SU-DHL-6 (cell line): ENCODE measurements at regions not wholly inside any gene's neighbourhood (a gene's known extent, or its start where the extent isn't known, plus 50 kb on each side); places are given as distances from the start of the nearest gene placed in this dataset.

Source experiments
- H2AFZ ChIP-seq: fragments of 200-600 bp; sonication (generic); 2 replicates; pipeline ENCODE4 v1.6.1; 2014; ENCODE audit warnings: low read depth, mild to moderate bottlenecking, moderate library complexity, mixed read lengths, antibody characterized with exemption, low read length; ENCODE audit not compliant: severe bottlenecking
- H3F3A ChIP-seq: fragments of 200-600 bp; shearing (Covaris generic); 2 replicates; pipeline ENCODE4 v1.6.0; 2016; ENCODE audit warnings: antibody characterized with exemption, mild to moderate bottlenecking; ENCODE audit not compliant: insufficient read depth
- H3K27ac ChIP-seq: fragments of 200-600 bp; sonication (generic); 2 replicates; pipeline ENCODE4 v1.5.1; 2016; ENCODE audit warnings: low read depth, mild to moderate bottlenecking, low read length, moderate library complexity, mixed read lengths
- H3K27me3 ChIP-seq: fragments of 200-600 bp; sonication (generic), shearing (Covaris generic); 2 replicates; pipeline ENCODE4 v1.6.0; 2014; ENCODE audit warnings: mild to moderate bottlenecking, low read length
- H3K36me3 ChIP-seq: fragments of 200-600 bp; sonication (generic); 2 replicates; pipeline ENCODE4 v1.6.1; 2014; ENCODE audit warnings: mild to moderate bottlenecking, low read length, mixed read lengths
- H3K4me2 ChIP-seq: fragments of 300-600, 200-600 bp; shearing (Covaris generic), sonication (generic); 2 replicates; pipeline ENCODE4 v1.6.0; 2014; ENCODE audit warnings: low read length, low read depth, mild to moderate bottlenecking; ENCODE audit not compliant: poor library complexity, severe bottlenecking
- H3K4me3 ChIP-seq: fragments of 200-600 bp; sonication (generic); 2 replicates; pipeline ENCODE4 v1.5.1; 2014; ENCODE audit warnings: antibody characterized with exemption, low read length, mild to moderate bottlenecking, mixed read lengths; ENCODE audit not compliant: insufficient read depth, poor library complexity, severe bottlenecking
- H3K79me2 ChIP-seq: fragments of 200-600 bp; sonication (generic); 2 replicates; pipeline ENCODE4 v1.6.1; 2014; ENCODE audit warnings: mild to moderate bottlenecking, low read length, moderate library complexity; ENCODE audit not compliant: insufficient read depth
- H3K9ac ChIP-seq: fragments of 200-600 bp; sonication (generic); 2 replicates; pipeline ENCODE4 v1.7.0; 2014; ENCODE audit warnings: mild to moderate bottlenecking, low read length
- H3K9me2 ChIP-seq: fragments of 200-600 bp; sonication (generic); replicated peaks from 2 replicates; pipeline ENCODE4 v1.6.1; 2014; ENCODE audit warnings: low read length; ENCODE audit not compliant: insufficient read depth
- H3K9me3 ChIP-seq: fragments of 200-600 bp; sonication (generic); 2 replicates; pipeline ENCODE4 v1.6.1; 2014; ENCODE audit warnings: low read length, mixed read lengths; ENCODE audit not compliant: insufficient read depth
- H4K20me1 ChIP-seq: fragments of 200-600 bp; sonication (generic); 2 replicates; pipeline ENCODE4 v1.6.1; 2014; ENCODE audit warnings: low read depth, mild to moderate bottlenecking, antibody characterized with exemption, low read length, moderate library complexity, mixed read lengths
- EZH2phosphoT487 ChIP-seq: fragments of 200-600 bp; sonication (generic), shearing (Covaris generic); conservative IDR thresholded peaks from 2 replicates; pipeline ENCODE4 v1.6.1; 2018; ENCODE audit warnings: mild to moderate bottlenecking, antibody characterized with exemption, low read length, moderate library complexity, mixed read lengths
- TF ChIP-seq, protein P1 (sequence below): fragments of 200-600 bp; sonication (generic); IDR thresholded peaks from one replicate; pipeline ENCODE4 v1.5.1; 2017; ENCODE audit warnings: antibody characterized with exemption, mild to moderate bottlenecking, low read length, moderate library complexity; ENCODE audit not compliant: insufficient read depth, poor library complexity, severe bottlenecking

DNA sequence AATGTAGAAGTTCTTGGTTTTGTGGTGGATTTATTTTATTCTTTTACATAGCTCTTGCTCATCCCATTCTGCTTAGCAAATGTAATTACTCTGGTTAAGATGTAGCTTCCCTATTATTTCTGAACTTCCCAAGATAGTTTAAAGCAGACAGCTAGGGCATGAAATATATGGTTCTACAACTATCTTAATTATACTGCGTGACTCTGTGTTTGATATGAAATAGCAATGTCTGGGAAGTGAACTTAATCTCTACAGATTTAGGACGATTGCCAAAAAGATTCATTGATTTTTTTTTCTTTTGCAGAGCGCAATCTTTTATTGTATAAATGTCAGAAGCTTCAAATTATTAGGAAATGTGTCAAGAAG, 529.3 kb upstream of the ZNF608 start:
- H3K4me3 ChIP-seq = no peak overlapping the region
- no peaks in the 10 kb centered on the region for H3F3A ChIP-seq
- no peak overlapping the region for H3K4me2 ChIP-seq
- no peaks in the 10 kb centered on the region for H3K36me3 ChIP-seq
- no peak overlapping the region for H2AFZ ChIP-seq
- no peaks in the 10 kb centered on the region for H3K79me2 ChIP-seq
- no peaks in the 10 kb centered on the region for H3K9me2 ChIP-seq
- H4K20me1 ChIP-seq = no peaks in the 10 kb centered on the region
- H3K9ac ChIP-seq = no peak overlapping the region
- no peaks in the 10 kb centered on the region for H3K27me3 ChIP-seq
- H3K9me3 ChIP-seq = no peaks in the 10 kb centered on the region
- TF ChIP-seq, protein P1, sequence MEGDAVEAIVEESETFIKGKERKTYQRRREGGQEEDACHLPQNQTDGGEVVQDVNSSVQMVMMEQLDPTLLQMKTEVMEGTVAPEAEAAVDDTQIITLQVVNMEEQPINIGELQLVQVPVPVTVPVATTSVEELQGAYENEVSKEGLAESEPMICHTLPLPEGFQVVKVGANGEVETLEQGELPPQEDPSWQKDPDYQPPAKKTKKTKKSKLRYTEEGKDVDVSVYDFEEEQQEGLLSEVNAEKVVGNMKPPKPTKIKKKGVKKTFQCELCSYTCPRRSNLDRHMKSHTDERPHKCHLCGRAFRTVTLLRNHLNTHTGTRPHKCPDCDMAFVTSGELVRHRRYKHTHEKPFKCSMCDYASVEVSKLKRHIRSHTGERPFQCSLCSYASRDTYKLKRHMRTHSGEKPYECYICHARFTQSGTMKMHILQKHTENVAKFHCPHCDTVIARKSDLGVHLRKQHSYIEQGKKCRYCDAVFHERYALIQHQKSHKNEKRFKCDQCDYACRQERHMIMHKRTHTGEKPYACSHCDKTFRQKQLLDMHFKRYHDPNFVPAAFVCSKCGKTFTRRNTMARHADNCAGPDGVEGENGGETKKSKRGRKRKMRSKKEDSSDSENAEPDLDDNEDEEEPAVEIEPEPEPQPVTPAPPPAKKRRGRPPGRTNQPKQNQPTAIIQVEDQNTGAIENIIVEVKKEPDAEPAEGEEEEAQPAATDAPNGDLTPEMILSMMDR = no peak
- TF ChIP-seq EZH2phosphoT487 = no peak
- H3K27ac ChIP-seq = no peak overlapping the region

DNA sequence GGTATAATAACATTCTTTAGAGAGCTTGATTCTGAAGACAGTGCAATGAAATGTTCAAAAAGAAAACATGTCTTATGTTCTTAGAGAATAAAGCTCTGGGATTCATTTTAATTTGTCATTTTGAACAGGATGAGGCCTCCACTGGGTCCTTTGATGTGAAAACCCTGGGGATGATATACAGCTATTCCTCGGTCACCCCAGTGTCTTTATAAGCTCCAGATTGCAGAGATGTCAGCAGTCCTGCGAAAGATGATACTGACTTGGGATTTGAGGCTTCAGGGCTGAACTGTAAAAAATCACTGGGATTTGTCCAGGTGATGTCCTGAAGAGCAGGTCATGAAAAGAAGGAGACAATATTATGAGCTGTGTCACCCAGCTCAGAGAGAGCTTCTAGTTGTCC, 529.7 kb upstream of the ZNF608 start:
- TF ChIP-seq EZH2phosphoT487 = no peak
- TF ChIP-seq, protein P1 = no peak
- Histone ChIP-seq H3K4me2 (no peak overlapping the region), H2AFZ (no peak overlapping the region), H3K27me3 (no peaks in the 10 kb centered on the region), H3F3A (no peaks in the 10 kb centered on the region), H3K9me3 (no peaks in the 10 kb centered on the region), H3K79me2 (no peaks in the 10 kb centered on the region), H4K20me1 (no peaks in the 10 kb centered on the region), H3K4me3 (no peak overlapping the region), H3K27ac (no peak overlapping the region), H3K9me2 (no peaks in the 10 kb centered on the region), H3K36me3 (no peaks in the 10 kb centered on the region), H3K9ac (no peak overlapping the region)

DNA sequence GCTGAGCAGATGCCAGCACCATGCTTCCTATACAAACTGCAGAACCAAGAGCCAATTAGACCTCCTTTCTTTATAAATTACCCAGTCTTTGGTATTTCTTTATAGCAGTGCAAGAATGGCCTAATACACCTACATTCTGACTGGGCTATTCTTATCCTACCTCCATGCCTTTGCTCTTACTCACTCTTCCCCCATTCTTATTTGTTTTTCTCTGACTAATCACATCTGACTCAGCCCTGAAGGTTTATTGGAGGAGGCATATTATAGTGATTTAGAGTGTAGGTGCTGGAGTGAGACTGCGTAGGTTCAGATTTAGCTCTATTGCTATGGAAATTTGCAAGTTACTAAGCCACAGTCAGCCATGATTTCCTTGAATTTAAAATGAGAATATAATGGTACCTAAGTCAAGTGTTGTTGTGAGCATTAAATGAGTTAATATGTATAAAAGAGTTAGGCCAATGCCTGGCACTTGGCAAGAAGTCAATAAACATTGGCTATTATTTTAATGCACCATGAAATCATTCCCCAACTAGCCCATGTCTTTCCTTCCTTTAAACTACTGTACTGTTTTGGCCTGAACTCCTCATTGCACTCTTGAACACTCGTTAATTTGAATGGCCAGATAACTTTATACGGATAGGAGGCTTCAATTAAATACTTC, 531.2 kb upstream of the ZNF608 start:
- no peak overlapping the region for H2AFZ ChIP-seq
- no peaks in the 10 kb centered on the region for H4K20me1 ChIP-seq
- H3F3A ChIP-seq = no peaks in the 10 kb centered on the region
- H3K9me2 ChIP-seq = no peaks in the 10 kb centered on the region
- H3K9ac ChIP-seq = no peak overlapping the region
- H3K9me3 ChIP-seq = no peaks in the 10 kb centered on the region
- H3K4me3 ChIP-seq = no peak overlapping the region
- TF ChIP-seq, protein P1 = no peak
- H3K27ac ChIP-seq = no peak overlapping the region
- H3K36me3 ChIP-seq = no peaks in the 10 kb centered on the region
- H3K4me2 ChIP-seq = no peak overlapping the region
- no peaks in the 10 kb centered on the region for H3K27me3 ChIP-seq
- no peaks in the 10 kb centered on the region for H3K79me2 ChIP-seq
